Inferior parietal cortex (tissue), 1 donor: ENCODE measurements at regions not wholly inside any gene's neighbourhood (a gene's known extent, or its start where the extent isn't known, plus 50 kb on each side); places are given as distances from the start of the nearest gene placed in this dataset.

Experiments used
- DNase-seq: peaks from one replicate; pipeline ENCODE4 v3.0.0-alpha.2; 2016; ENCODE audit errors: extremely low spot score

DNA sequence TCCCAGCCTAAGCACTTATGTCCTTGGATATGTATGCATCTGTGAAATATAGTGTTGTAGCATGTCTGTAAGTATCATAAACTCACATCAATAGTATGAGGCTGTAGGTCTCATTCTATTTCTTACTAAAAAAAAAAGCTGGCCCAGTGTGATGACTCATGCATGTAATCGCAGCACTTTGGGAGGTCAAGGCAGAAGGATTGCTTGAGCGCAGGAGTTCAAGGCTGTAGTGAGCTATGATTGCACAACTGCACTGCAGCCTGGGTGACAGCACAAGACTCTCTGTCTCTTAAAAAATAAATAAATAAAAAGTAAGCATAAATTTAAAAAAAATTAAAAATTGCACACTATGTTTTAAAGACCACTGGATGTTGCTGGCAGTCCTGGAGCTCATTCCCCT, 79.1 kb upstream of the SPATA13 start:
- no peak for DNase-seq

GRCh38 chr13:24083141-24083540, 77.4 kb upstream of the SPATA13 start:
- no peak for DNase-seq

DNA sequence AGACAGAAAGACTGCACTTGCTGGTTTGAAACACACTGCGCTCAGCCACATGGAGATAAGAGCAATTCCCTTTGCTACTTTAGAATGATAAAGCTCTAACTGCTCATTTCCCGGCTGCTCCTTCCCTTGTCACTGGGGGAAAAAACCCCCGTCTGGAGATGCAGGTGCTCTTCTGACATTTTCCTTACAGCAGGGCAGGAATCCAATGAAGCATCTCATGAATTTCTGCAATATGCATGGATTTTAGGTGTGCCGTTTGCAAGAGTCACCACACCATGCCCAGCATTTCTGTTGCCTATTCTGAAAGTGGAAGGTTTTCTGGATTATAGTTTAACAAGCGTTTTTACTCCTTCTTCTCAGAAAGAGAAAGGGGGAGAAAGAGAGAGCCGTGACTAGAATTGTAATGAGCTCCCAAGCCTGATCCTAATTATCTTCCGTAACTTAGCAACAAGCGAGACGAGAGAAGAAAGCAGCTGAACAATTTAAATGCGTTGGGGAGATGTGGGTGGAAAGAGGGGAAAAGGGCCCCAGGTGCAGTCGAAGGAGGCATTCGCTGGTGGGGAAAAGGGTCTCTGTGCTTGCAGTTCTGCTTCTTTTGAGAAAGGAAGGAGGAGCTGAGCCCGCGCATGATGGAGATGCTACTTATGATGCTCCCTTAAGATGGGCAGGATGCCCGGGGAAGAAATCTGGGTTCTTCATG, 76.6 kb upstream of the SPATA13 start:
- DNase-seq = peak; percentile 73

- no peak for DNase-seq
Observed at GRCh38 chr13:24085662-24086061, 74.9 kb upstream of the SPATA13 start.

GRCh38 chr13:24086642-24087041, 73.9 kb upstream of the SPATA13 start:
- DNase-seq = no peak

- no peak for DNase-seq
Observed at GRCh38 chr13:24087605-24088225, 72.8 kb upstream of the SPATA13 start.

- DNase-seq = no peak
Observed at GRCh38 chr13:24090049-24090448, 70.5 kb upstream of the SPATA13 start.

DNA sequence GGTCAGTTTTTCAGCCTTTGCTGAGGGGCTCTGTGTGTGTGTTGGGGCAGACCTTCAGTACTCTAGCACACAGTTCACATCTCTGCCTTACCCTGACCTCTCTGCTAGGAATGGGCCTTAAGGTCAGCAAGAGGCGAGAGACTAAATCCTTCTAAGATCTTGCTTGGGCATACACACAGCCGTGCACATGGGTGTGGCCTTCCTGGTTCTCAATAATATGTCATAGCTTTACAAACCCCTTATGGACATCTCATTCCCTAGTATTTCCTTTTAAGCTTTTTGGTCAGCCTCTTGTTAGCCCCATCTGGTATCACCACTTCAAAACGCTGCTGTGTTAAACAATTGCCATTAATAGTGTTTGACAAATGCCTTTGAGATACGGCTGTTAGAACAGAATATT, 69.4 kb upstream of the SPATA13 start:
- DNase-seq = no peak

DNA sequence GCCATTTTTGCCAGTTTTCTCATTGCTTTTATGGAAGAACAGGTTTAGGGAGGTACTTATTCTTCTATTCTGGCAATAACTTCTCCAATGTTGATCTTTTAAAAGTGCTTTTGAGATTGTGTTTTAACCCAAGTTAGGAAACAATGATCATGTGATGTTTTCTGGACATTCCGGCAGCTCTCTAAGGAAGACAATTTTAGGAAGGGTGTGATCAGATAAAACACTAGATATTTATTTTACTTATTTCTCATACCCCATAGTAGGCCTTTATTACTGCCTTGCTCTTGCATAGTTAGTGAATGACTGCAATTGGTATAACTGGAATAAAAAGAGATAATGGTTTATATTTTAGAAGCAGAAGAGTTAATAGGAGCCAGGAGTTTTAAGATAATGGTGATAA, 68.4 kb upstream of the SPATA13 start:
- DNase-seq = no peak

- DNase-seq = no peak
Observed at GRCh38 chr13:24093047-24093446, 67.5 kb upstream of the SPATA13 start.

- DNase-seq = no peak
Observed at GRCh38 chr13:24096659-24097058, 63.9 kb upstream of the SPATA13 start.

DNA sequence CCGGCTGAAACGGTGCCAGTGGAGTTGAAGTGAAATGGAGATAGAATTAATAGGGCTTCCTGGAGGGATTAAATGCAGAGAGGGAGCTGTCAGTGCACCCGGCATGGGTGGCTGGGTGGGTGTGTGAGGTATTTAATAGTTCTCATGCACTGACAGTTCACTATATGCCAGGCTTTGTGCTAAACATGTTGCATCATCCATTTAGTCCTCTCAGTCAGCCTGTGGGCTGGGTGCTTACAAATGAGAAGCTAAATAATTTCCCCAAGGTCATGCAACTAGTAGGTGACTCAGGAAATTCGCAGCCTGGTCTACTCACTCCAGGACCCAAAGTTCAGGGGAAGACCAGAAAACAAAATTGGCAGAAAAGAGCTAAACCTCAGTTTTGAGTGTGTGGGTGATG, 63.5 kb upstream of the SPATA13 start:
- no peak for DNase-seq

DNA sequence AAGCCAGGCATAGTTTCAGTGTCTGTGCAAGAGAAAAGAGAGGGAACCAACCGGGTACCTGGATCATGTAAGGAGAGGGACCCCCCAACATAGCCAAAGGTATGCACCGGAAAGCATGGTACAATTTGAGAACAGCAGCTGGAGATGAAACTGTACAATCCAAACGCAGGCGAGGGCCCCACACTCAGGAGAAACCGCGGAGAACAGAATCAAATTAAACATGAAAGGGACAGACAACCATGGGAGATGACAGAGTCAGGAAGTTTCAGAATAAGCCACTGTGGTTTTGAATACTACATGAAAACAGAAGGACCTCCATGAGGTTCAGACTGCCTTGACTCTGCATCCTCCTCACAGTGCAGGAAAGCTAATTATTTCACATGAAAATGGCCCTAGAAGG, 62.9 kb upstream of the SPATA13 start:
- no peak for DNase-seq

- DNase-seq = no peak
Observed at GRCh38 chr13:24099490-24099889, 61.0 kb upstream of the SPATA13 start.

- DNase-seq = no peak
Observed at GRCh38 chr13:24100188-24100587, 60.3 kb upstream of the SPATA13 start.

DNA sequence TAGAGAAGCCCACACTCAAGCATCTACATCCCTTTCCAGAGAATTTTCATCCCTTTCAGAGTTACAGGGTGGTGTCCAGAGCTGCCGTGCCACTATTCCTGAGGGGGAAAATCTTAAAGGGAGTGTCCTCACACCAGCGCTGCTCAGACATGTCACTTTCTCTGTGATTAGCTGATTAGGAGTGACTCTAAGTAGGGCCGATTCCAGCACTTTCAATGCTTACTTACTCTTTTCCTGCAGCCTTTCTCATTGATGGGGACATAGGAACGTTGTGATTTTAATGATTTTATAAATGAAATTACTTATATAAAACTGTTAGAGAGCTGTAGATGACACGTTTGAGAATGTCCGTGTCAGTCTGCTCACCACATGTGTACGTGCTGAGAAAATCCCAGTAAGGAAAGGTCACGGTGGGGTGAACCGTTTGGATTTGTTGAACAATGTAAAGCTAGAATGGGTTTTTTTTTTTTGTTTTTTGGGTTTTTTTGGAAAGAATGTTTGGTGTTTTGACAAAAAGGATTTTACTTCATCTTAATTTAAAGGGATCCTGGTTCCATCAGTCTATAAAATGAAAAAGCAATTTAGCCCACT, 56.6 kb upstream of the SPATA13 start:
- no peak for DNase-seq

- DNase-seq = no peak
Observed at GRCh38 chr13:24104723-24105122, 55.8 kb upstream of the SPATA13 start.

DNA sequence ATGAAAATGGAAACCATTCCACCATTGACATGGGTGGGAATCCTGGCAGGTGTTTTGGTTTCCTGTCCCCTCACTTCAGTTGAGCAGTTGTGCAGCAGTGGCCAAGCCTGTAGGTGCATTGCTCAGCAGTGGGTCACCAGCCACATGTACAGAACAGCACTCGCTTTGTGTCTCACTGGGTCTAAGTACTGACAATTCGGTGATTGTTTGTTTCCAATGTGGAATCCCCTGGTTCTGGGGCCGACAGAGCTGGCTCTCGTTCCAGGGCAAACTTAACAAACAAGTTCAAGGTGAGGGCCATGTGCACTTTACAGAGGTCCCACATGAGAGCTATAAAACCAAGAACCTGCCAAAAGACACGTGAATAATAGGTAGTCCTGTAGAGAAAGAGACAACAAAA, 54.1 kb upstream of the SPATA13 start:
- DNase-seq = peak; percentile 51

DNA sequence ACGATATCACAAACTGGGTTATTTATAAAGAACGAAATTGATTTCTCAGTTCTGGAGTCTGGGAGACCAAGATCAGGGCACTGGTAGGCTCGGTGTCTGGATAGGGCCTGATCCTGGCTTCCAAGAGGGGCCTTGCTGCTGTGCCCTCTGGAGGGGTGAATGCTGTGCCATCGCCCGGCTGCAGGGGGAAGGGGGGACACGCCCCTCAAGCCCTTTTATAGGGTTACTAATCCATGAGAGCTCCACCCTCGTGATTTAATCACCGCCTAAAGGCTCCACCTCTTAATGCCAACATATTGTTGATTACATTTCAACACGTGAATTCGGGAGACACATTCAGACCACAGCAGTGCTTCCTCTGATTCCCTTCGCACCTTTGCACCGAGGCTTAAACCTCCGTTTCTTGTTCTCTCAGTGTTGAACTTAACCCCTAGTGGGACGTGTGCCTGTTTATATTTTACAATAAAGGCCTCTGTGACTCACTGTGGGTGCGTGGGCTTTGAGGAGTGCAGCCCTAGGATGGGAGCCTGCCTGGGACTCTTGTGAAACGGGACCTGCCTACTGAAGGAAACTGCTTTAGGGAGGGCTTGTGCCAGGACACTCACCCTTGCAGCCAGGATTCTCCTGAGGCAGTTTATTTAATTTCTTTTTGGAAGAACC, 52.4 kb upstream of the SPATA13 start:
- DNase-seq = no peak

DNA sequence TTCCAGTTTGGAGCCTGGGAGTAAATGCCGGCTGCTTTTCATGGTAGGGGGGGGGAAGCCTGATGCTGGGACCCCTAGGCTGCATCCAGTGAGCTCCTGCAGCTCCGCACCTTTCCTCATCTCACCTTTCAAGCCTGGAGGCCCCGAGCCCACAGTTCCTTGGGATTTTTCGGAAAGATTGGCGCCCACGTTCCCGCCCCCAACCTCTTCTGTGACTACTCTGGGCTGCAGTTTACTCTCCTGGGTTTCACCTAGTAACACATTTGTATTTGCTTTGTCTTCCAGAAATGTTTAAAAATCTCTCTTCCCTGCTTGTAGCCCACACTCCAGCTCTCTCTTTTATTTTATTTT, 51.9 kb upstream of the SPATA13 start:
- DNase-seq = no peak

DNA sequence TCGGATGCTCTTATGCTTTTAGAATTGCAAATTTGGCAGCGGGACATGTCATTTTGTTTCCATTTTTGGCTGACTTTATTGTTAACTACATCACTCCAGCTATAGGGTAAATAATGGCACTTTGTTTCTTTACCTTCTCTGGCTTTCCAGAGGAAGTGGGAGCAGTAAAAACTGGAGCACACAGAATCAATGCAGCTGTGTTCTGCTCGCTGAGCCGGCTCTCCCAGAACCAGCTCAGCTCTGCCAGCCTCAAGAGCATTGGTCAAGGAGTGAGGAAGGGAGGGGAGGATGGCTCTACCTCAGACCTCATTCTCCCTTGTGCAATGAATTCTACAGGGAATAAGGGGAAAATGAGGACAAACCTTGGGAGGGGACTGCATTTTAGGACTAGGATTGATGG, 50.5 kb upstream of the SPATA13 start:
- DNase-seq = no peak
